Caco-2 (cell line): ENCODE measurements at regions not wholly inside any gene's neighbourhood (a gene's known extent, or its start where the extent isn't known, plus 50 kb on each side); places are given as distances from the start of the nearest gene placed in this dataset.
A peak's percentile ranks its signal among the peaks of the same experiment; 100 is the strongest.

Experiments used
- BruUV-seq: library from RNA; stranded (reverse); fragments of 400-500 nt; replicated peaks from 2 replicates; lab custom pipeline; 2021; lab: Mats Ljungman, UMichigan
- CTCF ChIA-PET: fragments of 300-600 bp; sonication (Branson Sonifier 250); formaldehyde crosslinking; loops from one replicate; lab custom pipeline; 2022; ENCODE audit warnings: antibody characterized with exemption; lab: Charles Lee
- POLR2A ChIA-PET: fragments of 300-600 bp; sonication (Branson Sonifier 250); formaldehyde crosslinking; loops from one replicate; lab custom pipeline; 2022; ENCODE audit warnings: antibody characterized with exemption; lab: Charles Lee
- DNase-seq, 2 experiments: peaks; one replicate each; pipeline versions ENCODE4 v3.0.0 to v3.0.0-alpha.2; 2020 to 2022
- H3K27me3 ChIP-seq: replicated peaks from 2 replicates; pipeline ENCODE4 v1.6.0; 2011; ENCODE audit warnings: low read length; ENCODE audit not compliant: control insufficient read depth, insufficient read depth
- H3K36me3 ChIP-seq: 2 replicates; pipeline ENCODE4 v1.5.1; 2011; ENCODE audit warnings: low read length; ENCODE audit not compliant: control insufficient read depth, insufficient read depth
- H3K4me1 ChIP-seq: fragments of 250-450 bp; sonication (Bioruptor Pico); 2 replicates; pipeline ENCODE4 v1.5.1; 2020; ENCODE audit warnings: mild to moderate bottlenecking
- H3K4me3 ChIP-seq: 2 replicates; pipeline ENCODE4 v1.5.1; 2011; ENCODE audit warnings: low read depth, mild to moderate bottlenecking, control low read depth, low read length
- H3K9me3 ChIP-seq: fragments of 250-450 bp; sonication (Bioruptor Pico); 2 replicates; pipeline ENCODE4 v1.5.1; 2020; ENCODE audit warnings: mild to moderate bottlenecking, moderate library complexity
- H3K27ac Mint-ChIP-seq: one replicate; pipeline ENCODE4 v1.8.0; 2022; ENCODE audit warnings: mixed read lengths; ENCODE audit not compliant: unreplicated experiment
- H3K27me3 Mint-ChIP-seq: one replicate; pipeline ENCODE4 v1.8.0; 2022; ENCODE audit warnings: mixed read lengths; ENCODE audit not compliant: insufficient read depth, unreplicated experiment
- H3K36me3 Mint-ChIP-seq: one replicate; pipeline ENCODE4 v1.8.0; 2022; ENCODE audit warnings: mild to moderate bottlenecking, mixed read lengths; ENCODE audit not compliant: insufficient read depth, unreplicated experiment
- H3K4me1 Mint-ChIP-seq: one replicate; pipeline ENCODE4 v1.8.0; 2022; ENCODE audit warnings: low read depth, mixed read lengths; ENCODE audit not compliant: unreplicated experiment
- H3K4me3 Mint-ChIP-seq: one replicate; pipeline ENCODE4 v1.8.0; 2022; ENCODE audit warnings: mild to moderate bottlenecking, moderate library complexity, mixed read lengths; ENCODE audit not compliant: unreplicated experiment
- H3K9me3 Mint-ChIP-seq: one replicate; pipeline ENCODE4 v1.8.0; 2022; ENCODE audit warnings: mixed read lengths; ENCODE audit not compliant: unreplicated experiment
- intact Hi-C: fragments of 100-400 bp; cut with micrococcal nuclease; formaldehyde crosslinking; loops from one replicate; pipeline ENCODE4 v1.10.0; 2022; ENCODE audit not compliant: unreplicated experiment
- TF ChIP-seq, protein P1 (sequence below), 2 experiments: fragments of 200-600 bp in 1 of 2; IDR thresholded peaks; 1 replicate in 1 of 2; 2 replicates in 1 of 2; pipeline versions ENCODE4 v1.5.1 to v1.8.0; 2011 to 2022; ENCODE audit warnings: antibody characterized with exemption in 1 of 2, control low read depth in 1 of 2, inconsistent platforms in 1 of 2, low read depth in 1 of 2, low read length in 1 of 2, mild to moderate bottlenecking in 1 of 2, moderate library complexity in 1 of 2; ENCODE audit not compliant: insufficient read depth in 1 of 2, severe bottlenecking in 1 of 2, unreplicated experiment in 1 of 2

DNA sequence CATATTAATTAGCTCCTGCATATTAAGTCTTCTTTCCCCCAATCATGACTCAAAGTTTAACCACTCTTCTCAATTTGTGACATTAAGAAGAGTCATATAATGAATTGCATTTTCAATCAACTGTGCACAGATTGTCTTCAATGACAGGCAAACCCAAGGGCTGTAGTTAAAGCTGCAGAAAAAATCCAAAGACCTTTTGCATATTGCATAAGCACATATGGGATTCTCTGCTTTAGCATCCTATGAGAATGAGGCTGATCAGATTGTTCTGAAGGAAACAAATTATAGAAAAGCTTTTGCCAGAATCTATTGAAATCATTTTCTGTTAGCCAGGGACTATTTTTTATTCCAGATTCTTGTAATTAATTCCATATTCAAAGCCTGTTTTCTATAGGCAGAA, 112.3 kb downstream of the FAM170A start:
- Mint-ChIP-seq H3K9me3 (no peaks in the 10 kb centered on the region), H3K27ac (no peak overlapping the region), H3K4me3 (no peak overlapping the region), H3K36me3 (no peaks in the 10 kb centered on the region), H3K4me1 (no peaks in the 10 kb centered on the region), H3K27me3 (peaks cover 3% of the 10 kb centered on the region)
- ChIA-PET POLR2A (no interaction called here), CTCF (no interaction called here)
- Histone ChIP-seq H3K4me3 (no peak overlapping the region), H3K4me1 (no peaks in the 10 kb centered on the region), H3K27me3 (no peaks in the 10 kb centered on the region), H3K36me3 (no peaks in the 10 kb centered on the region), H3K9me3 (no peaks in the 10 kb centered on the region)
- BruUV-seq = no TSS peak
- no peak for DNase-seq
- TF ChIP-seq, protein P1, sequence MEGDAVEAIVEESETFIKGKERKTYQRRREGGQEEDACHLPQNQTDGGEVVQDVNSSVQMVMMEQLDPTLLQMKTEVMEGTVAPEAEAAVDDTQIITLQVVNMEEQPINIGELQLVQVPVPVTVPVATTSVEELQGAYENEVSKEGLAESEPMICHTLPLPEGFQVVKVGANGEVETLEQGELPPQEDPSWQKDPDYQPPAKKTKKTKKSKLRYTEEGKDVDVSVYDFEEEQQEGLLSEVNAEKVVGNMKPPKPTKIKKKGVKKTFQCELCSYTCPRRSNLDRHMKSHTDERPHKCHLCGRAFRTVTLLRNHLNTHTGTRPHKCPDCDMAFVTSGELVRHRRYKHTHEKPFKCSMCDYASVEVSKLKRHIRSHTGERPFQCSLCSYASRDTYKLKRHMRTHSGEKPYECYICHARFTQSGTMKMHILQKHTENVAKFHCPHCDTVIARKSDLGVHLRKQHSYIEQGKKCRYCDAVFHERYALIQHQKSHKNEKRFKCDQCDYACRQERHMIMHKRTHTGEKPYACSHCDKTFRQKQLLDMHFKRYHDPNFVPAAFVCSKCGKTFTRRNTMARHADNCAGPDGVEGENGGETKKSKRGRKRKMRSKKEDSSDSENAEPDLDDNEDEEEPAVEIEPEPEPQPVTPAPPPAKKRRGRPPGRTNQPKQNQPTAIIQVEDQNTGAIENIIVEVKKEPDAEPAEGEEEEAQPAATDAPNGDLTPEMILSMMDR (IDR thresholded peaks at IDR 0.05; ENCODE audit: insufficient read depth in 1 of 2, low read depth in 1 of 2, low read length in 1 of 2, severe bottlenecking in 1 of 2, unreplicated experiment in 1 of 2) = no peak
- intact Hi-C loops = loop anchor here (10.0 kb wide), 1 partner anchor 397 kb away; no protein-coding TSS in a partner anchor

DNA sequence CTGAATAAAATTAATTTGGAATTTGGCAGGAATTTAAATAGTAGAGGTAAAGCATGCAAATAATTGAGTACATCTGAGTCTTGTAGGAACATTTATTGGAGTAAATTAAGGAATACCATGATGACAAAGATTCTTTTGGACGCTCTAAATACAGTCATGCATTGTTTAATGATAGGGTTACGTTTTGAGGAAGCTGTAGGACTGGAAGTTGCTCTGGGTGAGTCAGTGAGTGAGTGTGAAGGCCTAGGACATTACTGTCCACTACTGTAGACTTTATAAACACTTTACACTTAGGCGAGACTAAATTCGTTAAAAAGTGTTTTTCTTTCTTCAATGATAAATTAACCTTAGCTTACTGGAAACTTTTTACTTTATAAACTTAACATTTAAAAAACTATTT, 113.0 kb downstream of the FAM170A start:
- POLR2A ChIA-PET = no interaction called here
- no peaks in the 10 kb centered on the region for H3K36me3 Mint-ChIP-seq

DNA sequence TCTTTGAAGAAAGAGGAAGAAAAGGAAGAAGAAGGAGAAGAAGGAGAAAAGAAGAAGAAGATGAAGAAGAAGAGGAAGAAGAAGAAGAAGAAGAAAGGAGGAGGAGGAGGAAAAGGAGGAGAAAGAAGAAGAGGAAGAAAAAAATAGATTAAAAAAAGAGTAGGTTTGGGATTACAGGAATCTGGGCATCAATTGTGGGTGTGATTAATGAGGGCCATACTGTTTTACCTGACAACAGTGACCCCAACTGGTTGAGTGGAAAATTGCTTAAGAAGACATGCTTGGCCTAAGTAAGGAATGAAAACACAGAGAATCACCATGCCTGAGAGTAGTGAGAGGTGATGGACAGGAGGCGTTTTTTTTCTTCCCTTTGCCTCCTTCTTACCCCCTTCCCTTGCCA, 114.6 kb downstream of the FAM170A start:
- ChIA-PET POLR2A (no interaction called here), CTCF (no interaction called here)
- Histone ChIP-seq H3K9me3 (no peaks in the 10 kb centered on the region), H3K36me3 (no peaks in the 10 kb centered on the region), H3K4me3 (no peak overlapping the region), H3K27me3 (no peaks in the 10 kb centered on the region), H3K4me1 (no peaks in the 10 kb centered on the region)
- H3K36me3 Mint-ChIP-seq = no peaks in the 10 kb centered on the region
- no peaks in the 10 kb centered on the region for H3K4me1 Mint-ChIP-seq
- intact Hi-C loops = loop anchor here (1.0 to 10.0 kb wide), 3 partner anchors 165 to 399 kb away; no protein-coding TSS in a partner anchor
- peak in 1 of 2 experiments; percentile 66 for DNase-seq
- H3K9me3 Mint-ChIP-seq = no peaks in the 10 kb centered on the region
- H3K27ac Mint-ChIP-seq = no peak overlapping the region
- TF ChIP-seq, protein P1 (IDR thresholded peaks at IDR 0.05; ENCODE audit: insufficient read depth in 1 of 2, low read depth in 1 of 2, low read length in 1 of 2, severe bottlenecking in 1 of 2, unreplicated experiment in 1 of 2) = peak; percentile 61 to 65
- BruUV-seq = no TSS peak
- H3K4me3 Mint-ChIP-seq = no peak overlapping the region
- H3K27me3 Mint-ChIP-seq = peaks cover 3% of the 10 kb centered on the region

More for the DNA sequence above, 113.0 kb downstream of the FAM170A start:
- Histone ChIP-seq H3K9me3 (no peaks in the 10 kb centered on the region), H3K27me3 (no peaks in the 10 kb centered on the region), H3K36me3 (no peaks in the 10 kb centered on the region), H3K4me3 (no peak overlapping the region), H3K4me1 (no peaks in the 10 kb centered on the region)
- CTCF ChIA-PET = no interaction called here
- no peak for DNase-seq
- H3K4me3 Mint-ChIP-seq = no peak overlapping the region
- peaks cover 3% of the 10 kb centered on the region for H3K27me3 Mint-ChIP-seq
- BruUV-seq = no TSS peak
- H3K27ac Mint-ChIP-seq = no peak overlapping the region
- TF ChIP-seq, protein P1 (IDR thresholded peaks at IDR 0.05; ENCODE audit: insufficient read depth in 1 of 2, low read depth in 1 of 2, low read length in 1 of 2, severe bottlenecking in 1 of 2, unreplicated experiment in 1 of 2) = no peak
- intact Hi-C loops = loop anchor here (10.0 kb wide), 1 partner anchor 398 kb away; no protein-coding TSS in a partner anchor
- H3K9me3 Mint-ChIP-seq = no peaks in the 10 kb centered on the region
- no peaks in the 10 kb centered on the region for H3K4me1 Mint-ChIP-seq
